ENCODE measurements at regions not wholly inside any gene's neighbourhood (a gene's known extent, or its start where the extent isn't known, plus 50 kb on each side); places are given as distances from the start of the nearest gene placed in this dataset.
"Not testable (repeated sequence)": the region's sequence is repeated elsewhere in the genome, so short reads cannot be mapped to it uniquely, and the experiment has no call there.

DNA sequence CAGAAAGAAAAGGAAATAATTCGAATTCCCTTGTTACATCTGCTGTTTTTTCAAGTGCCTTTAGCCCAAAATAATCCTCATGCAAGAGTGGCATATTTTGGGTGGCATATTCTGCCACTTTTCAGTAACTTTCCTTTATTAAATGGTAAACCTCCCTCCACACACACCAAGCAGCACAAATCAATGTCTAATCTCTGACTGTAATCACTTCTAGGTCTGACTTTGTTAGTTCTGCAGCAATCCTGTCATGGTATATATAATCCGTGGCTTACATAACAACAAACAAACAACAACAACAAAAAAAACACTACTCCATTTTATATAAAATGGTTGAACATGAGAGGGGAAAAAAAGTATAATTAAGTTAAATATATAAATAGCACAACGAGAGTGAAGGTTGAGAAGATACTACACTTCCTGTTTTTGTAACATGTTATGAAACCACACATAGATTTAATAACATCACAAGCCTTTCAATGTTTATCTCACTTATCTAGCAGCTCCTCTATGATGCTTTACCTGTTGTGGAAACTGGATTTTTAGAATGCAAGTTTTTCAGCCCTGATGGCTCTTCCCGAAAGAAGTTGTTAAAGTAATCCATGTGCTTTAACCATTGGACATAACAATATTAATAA, 715.4 kb downstream of the GRXCR1 start:
- Histone ChIP-seq H3K9me3 (ENCODE audit: low read depth) (no peaks in the 10 kb centered on the region), H3K27ac (no peak overlapping the region), H3K9me2 (replicated peaks; ENCODE audit: insufficient read depth) (no peaks in the 10 kb centered on the region), H2AFZ (no peak overlapping the region), H3K4me3 (no peak overlapping the region), H3K27me3 (no peaks in the 10 kb centered on the region), H3K79me2 (no peaks in the 10 kb centered on the region), H3K4me1 (ENCODE audit: insufficient read depth) (no peaks in the 10 kb centered on the region), H4K20me1 (ENCODE audit: insufficient read depth, poor library complexity, severe bottlenecking) (no peaks in the 10 kb centered on the region), H3K4me2 (no peak overlapping the region), H3K36me3 (replicated peaks; ENCODE audit: insufficient read depth, low read depth) (no peaks in the 10 kb centered on the region)
- no peak for DNase-seq (ENCODE audit: low spot score)
- 73% methylated on average over 4 of the region's 4 CpGs for WGBS (ENCODE audit: low lambda C conversion rate, missing lambda C conversion rate)
- TF ChIP-seq, protein P1, sequence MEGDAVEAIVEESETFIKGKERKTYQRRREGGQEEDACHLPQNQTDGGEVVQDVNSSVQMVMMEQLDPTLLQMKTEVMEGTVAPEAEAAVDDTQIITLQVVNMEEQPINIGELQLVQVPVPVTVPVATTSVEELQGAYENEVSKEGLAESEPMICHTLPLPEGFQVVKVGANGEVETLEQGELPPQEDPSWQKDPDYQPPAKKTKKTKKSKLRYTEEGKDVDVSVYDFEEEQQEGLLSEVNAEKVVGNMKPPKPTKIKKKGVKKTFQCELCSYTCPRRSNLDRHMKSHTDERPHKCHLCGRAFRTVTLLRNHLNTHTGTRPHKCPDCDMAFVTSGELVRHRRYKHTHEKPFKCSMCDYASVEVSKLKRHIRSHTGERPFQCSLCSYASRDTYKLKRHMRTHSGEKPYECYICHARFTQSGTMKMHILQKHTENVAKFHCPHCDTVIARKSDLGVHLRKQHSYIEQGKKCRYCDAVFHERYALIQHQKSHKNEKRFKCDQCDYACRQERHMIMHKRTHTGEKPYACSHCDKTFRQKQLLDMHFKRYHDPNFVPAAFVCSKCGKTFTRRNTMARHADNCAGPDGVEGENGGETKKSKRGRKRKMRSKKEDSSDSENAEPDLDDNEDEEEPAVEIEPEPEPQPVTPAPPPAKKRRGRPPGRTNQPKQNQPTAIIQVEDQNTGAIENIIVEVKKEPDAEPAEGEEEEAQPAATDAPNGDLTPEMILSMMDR (IDR thresholded peaks at IDR 0.05; ENCODE audit: poor library complexity): no peak
- no peak for TF ChIP-seq EZH2phosphoT487 (IDR thresholded peaks at IDR 0.05; ENCODE audit: low read depth, severe bottlenecking, unreplicated experiment)
- TF ChIP-seq EZH2 (IDR thresholded peaks at IDR 0.05; ENCODE audit: borderline replicate concordance): no peak

DNA sequence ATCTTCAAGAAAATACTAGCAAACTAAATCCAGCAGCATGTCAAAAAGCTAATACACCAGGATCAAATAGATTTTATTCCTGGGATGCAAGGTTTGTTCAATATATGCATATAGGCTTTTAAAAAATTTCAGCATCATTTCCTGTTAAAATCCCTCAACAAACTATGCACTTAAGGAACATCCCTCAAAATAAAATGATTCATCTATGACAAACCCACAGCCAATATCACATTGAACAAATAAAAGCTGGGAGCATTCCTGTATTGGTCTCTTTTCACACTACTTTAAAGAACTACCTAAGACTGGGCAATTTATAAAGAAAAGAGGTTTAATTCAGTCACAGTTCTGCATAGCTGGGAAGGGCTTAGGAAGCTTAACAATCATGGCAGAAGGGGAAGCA, 726.7 kb downstream of the GRXCR1 start:
- Histone ChIP-seq H3K27me3 (no peaks in the 10 kb centered on the region), H4K20me1 (ENCODE audit: insufficient read depth, poor library complexity, severe bottlenecking) (no peaks in the 10 kb centered on the region), H3K9me2 (replicated peaks; ENCODE audit: insufficient read depth) (no peaks in the 10 kb centered on the region), H3K4me3 (no peak overlapping the region), H3K36me3 (replicated peaks; ENCODE audit: insufficient read depth, low read depth) (no peaks in the 10 kb centered on the region), H3K4me1 (ENCODE audit: insufficient read depth) (no peaks in the 10 kb centered on the region), H3K4me2 (no peak overlapping the region), H3K79me2 (no peaks in the 10 kb centered on the region), H3K27ac (no peak overlapping the region), H2AFZ (no peak overlapping the region), H3K9me3 (ENCODE audit: low read depth) (no peaks in the 10 kb centered on the region)
- DNase-seq (ENCODE audit: low spot score): no peak
- TF ChIP-seq EZH2phosphoT487 (IDR thresholded peaks at IDR 0.05; ENCODE audit: low read depth, severe bottlenecking, unreplicated experiment) (no peak), EZH2 (IDR thresholded peaks at IDR 0.05; ENCODE audit: borderline replicate concordance) (no peak)
- TF ChIP-seq, protein P1 (IDR thresholded peaks at IDR 0.05; ENCODE audit: poor library complexity): no peak

DNA sequence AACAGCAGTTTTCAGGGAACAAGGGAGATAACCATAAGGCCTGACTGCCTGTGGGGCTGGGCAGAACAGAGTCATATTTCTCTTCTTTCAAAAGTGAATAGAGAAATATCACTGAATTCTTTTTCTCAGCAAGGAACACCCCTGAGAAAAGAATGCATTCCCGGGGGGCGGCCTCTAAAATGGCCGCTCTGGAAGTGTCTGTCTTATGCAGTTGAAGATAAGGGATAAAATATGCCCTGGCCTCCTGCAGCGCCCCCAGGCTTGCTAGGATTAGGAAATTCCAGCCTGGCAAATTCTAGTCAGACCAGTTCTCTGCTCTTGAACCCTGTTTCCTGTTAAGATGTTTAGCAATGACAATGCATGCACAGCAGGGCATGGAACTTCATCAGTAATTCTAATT, 745.4 kb downstream of the GRXCR1 start:
- not testable (repeated sequence) for H3K4me1 ChIP-seq (ENCODE audit: insufficient read depth); H3K9me2 ChIP-seq (replicated peaks; ENCODE audit: insufficient read depth); H3K79me2 ChIP-seq; H3K36me3 ChIP-seq (replicated peaks; ENCODE audit: insufficient read depth, low read depth); DNase-seq (ENCODE audit: low spot score); H4K20me1 ChIP-seq (ENCODE audit: insufficient read depth, poor library complexity, severe bottlenecking); H3K9me3 ChIP-seq (ENCODE audit: low read depth); H3K27ac ChIP-seq; H3K4me3 ChIP-seq; H2AFZ ChIP-seq; H3K27me3 ChIP-seq; H3K4me2 ChIP-seq
- WGBS (ENCODE audit: low lambda C conversion rate, missing lambda C conversion rate): 75% methylated on average over 4 of the region's 4 CpGs

DNA sequence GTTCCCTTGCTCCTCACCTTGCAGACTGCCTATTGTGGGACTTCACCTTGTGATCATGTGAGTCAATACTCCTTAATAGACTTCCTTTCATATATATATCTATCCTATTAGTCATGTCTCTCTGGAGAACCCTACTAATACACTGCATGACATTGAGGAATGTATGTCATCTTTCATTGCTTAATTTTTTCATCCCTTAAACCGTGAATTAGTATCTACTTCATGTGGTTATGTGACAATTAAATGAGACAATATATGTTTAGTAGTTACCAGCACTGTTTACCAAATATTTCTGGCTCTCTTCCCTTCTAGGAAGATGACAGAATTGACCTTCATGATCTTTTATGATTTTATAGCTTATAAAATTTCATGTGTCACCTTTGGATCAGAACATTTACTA, 759.5 kb downstream of the GRXCR1 start:
- no peaks in the 10 kb centered on the region for H3K27me3 ChIP-seq
- no peaks in the 10 kb centered on the region for H3K4me1 ChIP-seq (ENCODE audit: insufficient read depth)
- H3K4me3 ChIP-seq: no peak overlapping the region
- H2AFZ ChIP-seq: no peak overlapping the region
- H3K9me3 ChIP-seq (ENCODE audit: low read depth): no peaks in the 10 kb centered on the region
- H3K27ac ChIP-seq: no peak overlapping the region
- no peaks in the 10 kb centered on the region for H3K36me3 ChIP-seq (replicated peaks; ENCODE audit: insufficient read depth, low read depth)
- H3K4me2 ChIP-seq: no peak overlapping the region
- DNase-seq (ENCODE audit: low spot score): no peak
- no peaks in the 10 kb centered on the region for H3K9me2 ChIP-seq (replicated peaks; ENCODE audit: insufficient read depth)
- no peaks in the 10 kb centered on the region for H4K20me1 ChIP-seq (ENCODE audit: insufficient read depth, poor library complexity, severe bottlenecking)
- TF ChIP-seq, protein P1 (IDR thresholded peaks at IDR 0.05; ENCODE audit: poor library complexity): no peak
- no peak for TF ChIP-seq EZH2 (IDR thresholded peaks at IDR 0.05; ENCODE audit: borderline replicate concordance)
- no peak for TF ChIP-seq EZH2phosphoT487 (IDR thresholded peaks at IDR 0.05; ENCODE audit: low read depth, severe bottlenecking, unreplicated experiment)
- no peaks in the 10 kb centered on the region for H3K79me2 ChIP-seq
- WGBS (ENCODE audit: low lambda C conversion rate, missing lambda C conversion rate): 74% methylated on average over 1 of the region's 1 CpG

DNA sequence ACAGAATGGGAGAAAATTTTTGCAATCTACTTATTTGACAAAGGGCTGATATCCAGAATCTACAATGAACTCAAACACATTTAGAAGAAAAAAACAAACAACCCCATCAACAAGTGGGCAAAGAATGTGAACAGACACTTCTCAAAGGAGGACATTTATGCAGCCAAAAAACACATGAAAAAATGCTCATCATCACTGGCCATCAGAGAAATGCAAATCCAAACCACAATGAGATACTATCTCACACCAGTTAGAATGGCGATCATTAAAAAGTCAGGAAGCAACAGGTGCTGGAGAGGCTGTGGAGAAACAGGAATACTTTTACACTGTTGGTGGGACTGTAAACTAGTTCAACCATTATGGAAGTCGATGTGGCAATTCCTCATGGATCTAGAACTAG, 767.0 kb downstream of the GRXCR1 start:
- H3K4me3 ChIP-seq; H3K27me3 ChIP-seq; H3K9me2 ChIP-seq (replicated peaks; ENCODE audit: insufficient read depth); H3K27ac ChIP-seq; H3K4me2 ChIP-seq; DNase-seq (ENCODE audit: low spot score); H3K4me1 ChIP-seq (ENCODE audit: insufficient read depth); H3K36me3 ChIP-seq (replicated peaks; ENCODE audit: insufficient read depth, low read depth); H2AFZ ChIP-seq; H3K79me2 ChIP-seq; H4K20me1 ChIP-seq (ENCODE audit: insufficient read depth, poor library complexity, severe bottlenecking); H3K9me3 ChIP-seq (ENCODE audit: low read depth): not testable (repeated sequence)
- 80% methylated on average over 2 of the region's 2 CpGs for WGBS (ENCODE audit: low lambda C conversion rate, missing lambda C conversion rate)

DNA sequence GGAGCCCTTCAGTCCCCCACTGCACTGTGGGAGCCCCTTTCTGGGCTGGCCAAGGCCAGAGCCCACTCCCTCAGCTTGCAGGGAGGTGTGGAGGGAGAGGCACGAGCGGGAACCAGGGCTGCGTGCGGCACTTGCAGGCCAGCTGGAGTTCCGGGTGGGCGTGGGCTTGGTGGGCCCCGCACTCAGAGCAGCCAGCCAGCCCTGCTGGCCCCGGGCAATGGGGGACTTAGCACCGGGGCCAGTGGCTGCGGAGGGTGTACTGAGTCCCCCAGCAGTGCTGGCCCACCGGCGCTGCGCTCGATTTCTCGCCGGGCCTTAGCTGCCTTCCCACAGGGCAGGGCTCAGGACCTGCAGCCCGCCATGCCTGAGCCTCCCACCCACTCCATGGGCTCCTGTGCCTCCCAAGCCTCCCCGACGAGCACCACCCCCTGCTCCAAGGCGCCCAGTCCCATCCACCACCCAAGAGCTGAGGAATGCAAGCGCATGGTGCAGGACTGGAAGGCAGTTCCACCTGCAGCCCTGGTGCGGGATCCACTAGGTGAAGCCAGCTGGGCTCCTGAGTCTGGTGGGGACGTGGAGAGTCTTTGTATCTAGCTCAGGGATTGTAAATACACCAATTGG, 776.2 kb downstream of the KCTD8 start:
- not testable (repeated sequence) for H3K4me3 ChIP-seq; H3K9me3 ChIP-seq (ENCODE audit: low read depth); H2AFZ ChIP-seq; H3K27me3 ChIP-seq; H3K4me2 ChIP-seq; H3K79me2 ChIP-seq; DNase-seq (ENCODE audit: low spot score); H3K9me2 ChIP-seq (replicated peaks; ENCODE audit: insufficient read depth); H3K27ac ChIP-seq; H3K36me3 ChIP-seq (replicated peaks; ENCODE audit: insufficient read depth, low read depth); H4K20me1 ChIP-seq (ENCODE audit: insufficient read depth, poor library complexity, severe bottlenecking); H3K4me1 ChIP-seq (ENCODE audit: insufficient read depth)
- WGBS (ENCODE audit: low lambda C conversion rate, missing lambda C conversion rate): 88% methylated on average over 12 of the region's 23 CpGs
